ENCODE measurements at regions not wholly inside any gene's neighbourhood (a gene's known extent, or its start where the extent isn't known, plus 50 kb on each side); places are given as distances from the start of the nearest gene placed in this dataset.

GRCh38 chr1:59029411-59030167 lies 245.7 kb upstream of the JUN start:
- ATAC-seq: peak; percentile 70

- ATAC-seq: no peak
These were observed 248.4 kb upstream of the JUN start for GRCh38 chr1:59032228-59032627.

GRCh38 chr1:59033761-59034160 lies 249.9 kb upstream of the JUN start:
- ATAC-seq: no peak

GRCh38 chr1:59034925-59035324 lies 251.1 kb upstream of the JUN start:
- ATAC-seq: no peak

GRCh38 chr1:59039551-59039950 lies 255.7 kb upstream of the JUN start:
- no peak for ATAC-seq

- ATAC-seq: no peak
These were observed 256.4 kb upstream of the FGGY start for GRCh38 chr1:59040486-59040885.

GRCh38 chr1:59041646-59042277 lies 255.1 kb upstream of the FGGY start:
- no peak for ATAC-seq

- ATAC-seq: peak; percentile 62
These were observed 253.1 kb upstream of the FGGY start for GRCh38 chr1:59043796-59044195.

- ATAC-seq: no peak
These were observed 252.3 kb upstream of the FGGY start for GRCh38 chr1:59044535-59045121.

- no peak for ATAC-seq
These were observed 251.8 kb upstream of the FGGY start for GRCh38 chr1:59045137-59045536.

- no peak for ATAC-seq
These were observed 251.3 kb upstream of the FGGY start for GRCh38 chr1:59045636-59046035.

GRCh38 chr1:59046134-59046533 lies 250.8 kb upstream of the FGGY start:
- ATAC-seq: no peak

- ATAC-seq: no peak
These were observed 250.2 kb upstream of the FGGY start for GRCh38 chr1:59046730-59047157.

- ATAC-seq: no peak
These were observed 245.9 kb upstream of the FGGY start for GRCh38 chr1:59051007-59051406.

GRCh38 chr1:59052166-59052590 lies 244.7 kb upstream of the FGGY start:
- no peak for ATAC-seq

GRCh38 chr1:59054172-59054571 lies 242.7 kb upstream of the FGGY start:
- ATAC-seq: no peak

- ATAC-seq: no peak
These were observed 240.8 kb upstream of the FGGY start for GRCh38 chr1:59055908-59056719.

GRCh38 chr1:59057211-59057694 lies 239.6 kb upstream of the FGGY start:
- ATAC-seq: peak; percentile 80

- peak; percentile 70 for ATAC-seq
These were observed 239.1 kb upstream of the FGGY start for GRCh38 chr1:59057796-59058195.

GRCh38 chr1:59058665-59059439 lies 238.0 kb upstream of the FGGY start:
- peak; percentile 60 for ATAC-seq

GRCh38 chr1:59061876-59062275 lies 235.0 kb upstream of the FGGY start:
- no peak for ATAC-seq

GRCh38 chr1:59062743-59063142 lies 234.2 kb upstream of the FGGY start:
- peak; percentile 34 for ATAC-seq

Data from esophagus mucosa (tissue), 1 donor.